Epithelial cell of proximal tubule (primary cell): ENCODE measurements at regions not wholly inside any gene's neighbourhood (a gene's known extent, or its start where the extent isn't known, plus 50 kb on each side); places are given as distances from the start of the nearest gene placed in this dataset.

Experiments used
- DNase-seq: peaks from one replicate; pipeline ENCODE4 v3.0.0-alpha.2; 2011; ENCODE audit warnings: low read depth
- H3K4me3 ChIP-seq: 2 replicates; pipeline ENCODE4 v1.5.1; 2011; ENCODE audit warnings: low read depth, mild to moderate bottlenecking, low read length
- CTCF ChIP-seq: conservative IDR thresholded peaks from 2 replicates; pipeline ENCODE4 v1.5.1; 2012; ENCODE audit warnings: low read depth, mild to moderate bottlenecking, low read length

GRCh38 chr16:85179344-85180046, 67.2 kb upstream of the CIBAR2 start:
- H3K4me3 ChIP-seq = no peak overlapping the region
- no peak for DNase-seq
- TF ChIP-seq CTCF = no peak

GRCh38 chr16:85180047-85180826, 68.0 kb upstream of the CIBAR2 start:
- no peak for TF ChIP-seq CTCF
- DNase-seq = no peak
- H3K4me3 ChIP-seq = no peak overlapping the region

- no peak for TF ChIP-seq CTCF
- H3K4me3 ChIP-seq = no peak overlapping the region
- DNase-seq = no peak
Measured at GRCh38 chr16:85180827-85181738, 68.8 kb upstream of the CIBAR2 start.

- no peak for DNase-seq
- TF ChIP-seq CTCF = no peak
- H3K4me3 ChIP-seq = no peak overlapping the region
Measured at GRCh38 chr16:85181739-85182129, 69.5 kb upstream of the CIBAR2 start.

GRCh38 chr16:85182286-85182685, 70.0 kb upstream of the CIBAR2 start:
- no peak for TF ChIP-seq CTCF
- DNase-seq = no peak
- H3K4me3 ChIP-seq = no peak overlapping the region

DNA sequence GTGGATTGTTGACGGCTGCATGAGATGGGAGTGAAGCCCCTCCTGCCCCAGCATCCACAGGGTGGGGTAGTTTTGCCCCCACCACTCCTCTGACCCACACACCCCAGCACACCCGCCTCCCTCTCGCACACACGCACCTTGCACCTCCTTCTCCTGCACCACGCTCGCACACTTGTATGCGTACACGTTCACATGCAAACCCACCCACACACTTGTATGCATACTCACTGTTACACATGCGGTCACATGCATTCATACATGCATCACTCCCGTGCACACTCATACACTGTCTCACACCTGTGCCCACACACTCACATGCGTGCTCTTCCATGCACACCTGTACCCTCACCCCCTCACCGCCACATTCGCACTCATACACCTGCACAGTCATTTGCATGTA, 70.5 kb upstream of the CIBAR2 start:
- no peak for TF ChIP-seq CTCF
- H3K4me3 ChIP-seq = no peak overlapping the region
- DNase-seq = no peak
